ENCODE measurements at regions not wholly inside any gene's neighbourhood (a gene's known extent, or its start where the extent isn't known, plus 50 kb on each side); places are given as distances from the start of the nearest gene placed in this dataset.

- H3K9me3 ChIP-seq (ENCODE audit: insufficient read depth, low read length) = no peaks in the 10 kb centered on the region
- no peak overlapping the region for H3K27ac ChIP-seq (ENCODE audit: low read depth, low read length)
- no peak overlapping the region for H3K4me2 ChIP-seq (ENCODE audit: low read depth, low read length, poor library complexity, severe bottlenecking)
- H2AFZ ChIP-seq (ENCODE audit: low read depth, low read length, severe bottlenecking) = no peak overlapping the region
- no peak overlapping the region for H3K9ac ChIP-seq (ENCODE audit: low read length)
- no peaks in the 10 kb centered on the region for H3K79me2 ChIP-seq (ENCODE audit: insufficient read depth, low read length)
- no peaks in the 10 kb centered on the region for H3K36me3 ChIP-seq (ENCODE audit: low read length)
- H3K9me2 ChIP-seq (replicated peaks; ENCODE audit: insufficient read depth, low read length) = no peaks in the 10 kb centered on the region
- TF ChIP-seq CTCF (IDR thresholded peaks at IDR 0.05; ENCODE audit: insufficient read depth, low read length, poor library complexity, severe bottlenecking) = no peak
- no peak for TF ChIP-seq EZH2phosphoT487 (conservative IDR thresholded peaks at IDR 0.05; ENCODE audit: low read length)
- H3K4me3 ChIP-seq (ENCODE audit: insufficient read depth, low read length, poor library complexity, severe bottlenecking) = no peak overlapping the region
- no peaks in the 10 kb centered on the region for H3K27me3 ChIP-seq (ENCODE audit: low read length)
- H3F3A ChIP-seq (ENCODE audit: insufficient read depth) = no peaks in the 10 kb centered on the region
- no peaks in the 10 kb centered on the region for H4K20me1 ChIP-seq (ENCODE audit: low read depth, low read length)
These were observed 449.4 kb upstream of the POU3F3 start for GRCh38 chr2:104404526-104404925.

GRCh38 chr2:104405623-104406022, 448.3 kb upstream of the POU3F3 start:
- H2AFZ ChIP-seq (ENCODE audit: low read depth, low read length, severe bottlenecking) = no peak overlapping the region
- TF ChIP-seq EZH2phosphoT487 (conservative IDR thresholded peaks at IDR 0.05; ENCODE audit: low read length) (no peak), CTCF (IDR thresholded peaks at IDR 0.05; ENCODE audit: insufficient read depth, low read length, poor library complexity, severe bottlenecking) (no peak)
- H3K4me2 ChIP-seq (ENCODE audit: low read depth, low read length, poor library complexity, severe bottlenecking) = no peak overlapping the region
- H4K20me1 ChIP-seq (ENCODE audit: low read depth, low read length) = no peaks in the 10 kb centered on the region
- no peak overlapping the region for H3K4me3 ChIP-seq (ENCODE audit: insufficient read depth, low read length, poor library complexity, severe bottlenecking)
- H3K9me3 ChIP-seq (ENCODE audit: insufficient read depth, low read length) = no peaks in the 10 kb centered on the region
- H3K79me2 ChIP-seq (ENCODE audit: insufficient read depth, low read length) = no peaks in the 10 kb centered on the region
- H3K9ac ChIP-seq (ENCODE audit: low read length) = no peak overlapping the region
- no peak overlapping the region for H3K27ac ChIP-seq (ENCODE audit: low read depth, low read length)
- H3K9me2 ChIP-seq (replicated peaks; ENCODE audit: insufficient read depth, low read length) = no peaks in the 10 kb centered on the region
- no peaks in the 10 kb centered on the region for H3F3A ChIP-seq (ENCODE audit: insufficient read depth)
- no peaks in the 10 kb centered on the region for H3K36me3 ChIP-seq (ENCODE audit: low read length)
- H3K27me3 ChIP-seq (ENCODE audit: low read length) = no peaks in the 10 kb centered on the region

GRCh38 chr2:104406261-104406726, 447.6 kb upstream of the POU3F3 start:
- H3K9me3 ChIP-seq (ENCODE audit: insufficient read depth, low read length) = no peaks in the 10 kb centered on the region
- no peaks in the 10 kb centered on the region for H3F3A ChIP-seq (ENCODE audit: insufficient read depth)
- H3K36me3 ChIP-seq (ENCODE audit: low read length) = no peaks in the 10 kb centered on the region
- H3K9ac ChIP-seq (ENCODE audit: low read length) = no peak overlapping the region
- TF ChIP-seq CTCF (IDR thresholded peaks at IDR 0.05; ENCODE audit: insufficient read depth, low read length, poor library complexity, severe bottlenecking) (no peak), EZH2phosphoT487 (conservative IDR thresholded peaks at IDR 0.05; ENCODE audit: low read length) (no peak)
- no peaks in the 10 kb centered on the region for H3K9me2 ChIP-seq (replicated peaks; ENCODE audit: insufficient read depth, low read length)
- H3K27ac ChIP-seq (ENCODE audit: low read depth, low read length) = no peak overlapping the region
- H3K79me2 ChIP-seq (ENCODE audit: insufficient read depth, low read length) = no peaks in the 10 kb centered on the region
- no peaks in the 10 kb centered on the region for H4K20me1 ChIP-seq (ENCODE audit: low read depth, low read length)
- H3K4me2 ChIP-seq (ENCODE audit: low read depth, low read length, poor library complexity, severe bottlenecking) = no peak overlapping the region
- H2AFZ ChIP-seq (ENCODE audit: low read depth, low read length, severe bottlenecking) = no peak overlapping the region
- no peak overlapping the region for H3K4me3 ChIP-seq (ENCODE audit: insufficient read depth, low read length, poor library complexity, severe bottlenecking)
- no peaks in the 10 kb centered on the region for H3K27me3 ChIP-seq (ENCODE audit: low read length)
